PFSK-1 (cell line): ENCODE measurements at regions not wholly inside any gene's neighbourhood (a gene's known extent, or its start where the extent isn't known, plus 50 kb on each side); places are given as distances from the start of the nearest gene placed in this dataset.

Experiments
- FOXP2 ChIP-seq: optimal IDR thresholded peaks from 2 replicates; pipeline ENCODE3; 2011; ENCODE audit warnings: borderline replicate concordance, control low read depth, inconsistent platforms; ENCODE audit not compliant: insufficient read depth; ENCODE audit errors: extremely low read length, extremely low read depth
- POLR2AphosphoS5 ChIP-seq: IDR thresholded peaks from 2 replicates; pipeline ENCODE4 v1.6.1; 2012; ENCODE audit warnings: low read depth, mild to moderate bottlenecking, control low read depth, low read length, moderate library complexity
- REST ChIP-seq, 2 experiments: IDR thresholded peaks; 2 replicates each; pipeline versions ENCODE4 v1.6.1 to v1.8.0; 2011 to 2012; ENCODE audit warnings: low read depth in 2 of 2, low read length in 2 of 2, control low read depth in 1 of 2, inconsistent platforms in 1 of 2, mild to moderate bottlenecking in 1 of 2, moderate library complexity in 1 of 2; ENCODE audit not compliant: insufficient read depth in 1 of 2
- SIN3A ChIP-seq: IDR thresholded peaks from 2 replicates; pipeline ENCODE4 v1.6.1; 2012; ENCODE audit warnings: mild to moderate bottlenecking, low read length, moderate library complexity, borderline replicate concordance; ENCODE audit not compliant: insufficient read depth
- TAF1 ChIP-seq: IDR thresholded peaks from 2 replicates; pipeline ENCODE4 v1.6.1; 2012; ENCODE audit warnings: low read length, control low read depth, borderline replicate concordance; ENCODE audit not compliant: insufficient read depth

- TF ChIP-seq POLR2AphosphoS5, result no peak
- TF ChIP-seq TAF1, result no peak
- no peak for TF ChIP-seq SIN3A
- no peak for TF ChIP-seq FOXP2
- TF ChIP-seq REST (IDR thresholded peaks at IDR 0.05; ENCODE audit: insufficient read depth in 1 of 2, low read depth in 2 of 2, low read length in 2 of 2), result no peak
Measured at GRCh38 chr4:181777518-181777917, 465.7 kb upstream of the TENM3 start.

- TF ChIP-seq POLR2AphosphoS5 (no peak), REST (IDR thresholded peaks at IDR 0.05; ENCODE audit: insufficient read depth in 1 of 2, low read depth in 2 of 2, low read length in 2 of 2) (no peak), TAF1 (no peak)
Measured at GRCh38 chr4:181784881-181785280, 458.3 kb upstream of the TENM3 start.

GRCh38 chr4:181792641-181793040 is 450.6 kb upstream of the TENM3 start:
- TF ChIP-seq REST (IDR thresholded peaks at IDR 0.05; ENCODE audit: insufficient read depth in 1 of 2, low read depth in 2 of 2, low read length in 2 of 2) (no peak), POLR2AphosphoS5 (no peak)

GRCh38 chr4:181793096-181793495 is 450.1 kb upstream of the TENM3 start:
- TF ChIP-seq REST (IDR thresholded peaks at IDR 0.05; ENCODE audit: insufficient read depth in 1 of 2, low read depth in 2 of 2, low read length in 2 of 2) (no peak), POLR2AphosphoS5 (no peak), FOXP2 (no peak), SIN3A (no peak), TAF1 (no peak)

GRCh38 chr4:181796502-181796901 is 446.7 kb upstream of the TENM3 start:
- TF ChIP-seq SIN3A (no peak), POLR2AphosphoS5 (no peak), TAF1 (no peak), REST (IDR thresholded peaks at IDR 0.05; ENCODE audit: insufficient read depth in 1 of 2, low read depth in 2 of 2, low read length in 2 of 2) (no peak), FOXP2 (no peak)
